HG03520 (cell line): ENCODE measurements at regions not wholly inside any gene's neighbourhood (a gene's known extent, or its start where the extent isn't known, plus 50 kb on each side); places are given as distances from the start of the nearest gene placed in this dataset.
"Not testable (repeated sequence)": the region's sequence is repeated elsewhere in the genome, so short reads cannot be mapped to it uniquely, and the experiment has no call there.

Experiments
- ATAC-seq: cut with Tn5 transposase; IDR thresholded peaks from one replicate; pipeline ENCODE4 v1.9.1; 2021; ENCODE audit warnings: mild to moderate bottlenecking, moderate library complexity; ENCODE audit not compliant: unreplicated experiment

GRCh38 chr2:8141780-8142179 is 540.1 kb upstream of the ID2 start:
- ATAC-seq = no peak

- no peak for ATAC-seq
Observed at GRCh38 chr2:8142461-8142860, 539.4 kb upstream of the ID2 start.

GRCh38 chr2:8144131-8144631 is 537.7 kb upstream of the ID2 start:
- ATAC-seq = no peak

GRCh38 chr2:8144785-8145184 is 537.1 kb upstream of the ID2 start:
- ATAC-seq = no peak

- not testable (repeated sequence) for ATAC-seq
Observed at GRCh38 chr2:8145375-8145774, 536.5 kb upstream of the ID2 start.

- ATAC-seq = no peak
Observed at GRCh38 chr2:8146132-8147005, 535.5 kb upstream of the ID2 start.

- no peak for ATAC-seq
Observed at GRCh38 chr2:8148260-8149006, 533.4 kb upstream of the ID2 start.

GRCh38 chr2:8149007-8149405 is 532.9 kb upstream of the ID2 start:
- no peak for ATAC-seq

- ATAC-seq = no peak
Observed at GRCh38 chr2:8149985-8150539, 531.8 kb upstream of the ID2 start.

GRCh38 chr2:8151888-8152287 is 530.0 kb upstream of the ID2 start:
- no peak for ATAC-seq

GRCh38 chr2:8152392-8153257 is 529.2 kb upstream of the ID2 start:
- ATAC-seq = peak; percentile 95

GRCh38 chr2:8153258-8153718 is 528.6 kb upstream of the ID2 start:
- peak; percentile 7 for ATAC-seq

GRCh38 chr2:8154270-8154669 is 527.6 kb upstream of the ID2 start:
- no peak for ATAC-seq

- no peak for ATAC-seq
Observed at GRCh38 chr2:8154936-8155335, 526.9 kb upstream of the ID2 start.

- no peak for ATAC-seq
Observed at GRCh38 chr2:8157621-8158430, 524.0 kb upstream of the ID2 start.

GRCh38 chr2:8158711-8159110 is 523.1 kb upstream of the ID2 start:
- ATAC-seq = no peak

GRCh38 chr2:8159211-8159965 is 522.5 kb upstream of the ID2 start:
- no peak for ATAC-seq

- ATAC-seq = no peak
Observed at GRCh38 chr2:8159966-8160603, 521.8 kb upstream of the ID2 start.

GRCh38 chr2:8160959-8161358 is 520.9 kb upstream of the ID2 start:
- no peak for ATAC-seq
